Loucy (cell line): ENCODE measurements at regions not wholly inside any gene's neighbourhood (a gene's known extent, or its start where the extent isn't known, plus 50 kb on each side); places are given as distances from the start of the nearest gene placed in this dataset.

ENCODE experiments used
- H2AFZ ChIP-seq: fragments of 200-600 bp; sonication (generic); 2 replicates; pipeline ENCODE4 v1.6.0; 2016; ENCODE audit warnings: antibody characterized with exemption, mild to moderate bottlenecking, low read length, moderate library complexity
- H3F3A ChIP-seq: fragments of 200-600 bp; 2 replicates; pipeline ENCODE4 v1.6.0; 2016; ENCODE audit warnings: antibody characterized with exemption, low read depth, mild to moderate bottlenecking
- H3K27me3 ChIP-seq: fragments of 200-600 bp; sonication (generic); 2 replicates; pipeline ENCODE4 v1.6.1; 2014; ENCODE audit warnings: low read length, mild to moderate bottlenecking; ENCODE audit not compliant: insufficient read depth, poor library complexity, severe bottlenecking
- H3K36me3 ChIP-seq: fragments of 200-600 bp; sonication (generic); 2 replicates; pipeline ENCODE4 v1.6.1; 2016; ENCODE audit warnings: low read length; ENCODE audit not compliant: insufficient read depth
- H3K4me1 ChIP-seq: fragments of 200-600 bp; sonication (generic); 2 replicates; pipeline ENCODE4 v1.5.1; 2014; ENCODE audit warnings: low read length, mild to moderate bottlenecking; ENCODE audit not compliant: insufficient read depth, poor library complexity, severe bottlenecking
- H3K4me2 ChIP-seq: fragments of 200-600 bp; sonication (generic); 2 replicates; pipeline ENCODE4 v1.6.0; 2014; ENCODE audit warnings: antibody characterized with exemption, low read length, low read depth, mild to moderate bottlenecking; ENCODE audit not compliant: poor library complexity, severe bottlenecking
- H3K4me3 ChIP-seq: fragments of 200-600 bp; sonication (generic); 2 replicates; pipeline ENCODE4 v1.5.1; 2014; ENCODE audit warnings: low read length, mild to moderate bottlenecking, mixed read lengths; ENCODE audit not compliant: poor library complexity, severe bottlenecking
- H3K79me2 ChIP-seq: fragments of 200-600 bp; sonication (generic); 2 replicates; pipeline ENCODE4 v1.6.1; 2014; ENCODE audit warnings: low read length; ENCODE audit not compliant: insufficient read depth
- H3K9ac ChIP-seq: fragments of 200-600 bp; sonication (generic); 2 replicates; pipeline ENCODE4 v1.6.0; 2014; ENCODE audit warnings: mild to moderate bottlenecking, low read depth, low read length, moderate library complexity; ENCODE audit not compliant: poor library complexity, severe bottlenecking
- H3K9me2 ChIP-seq: fragments of 200-600 bp; sonication (generic); replicated peaks from 2 replicates; pipeline ENCODE4 v1.6.1; 2016; ENCODE audit warnings: low read depth, low read length, mixed read lengths
- H3K9me3 ChIP-seq: fragments of 200-600 bp; sonication (generic); 2 replicates; pipeline ENCODE4 v1.6.1; 2014; ENCODE audit warnings: mild to moderate bottlenecking, antibody characterized with exemption, low read length, low read depth; ENCODE audit not compliant: insufficient read depth
- H4K20me1 ChIP-seq: fragments of 200-600 bp; sonication (generic); 2 replicates; pipeline ENCODE4 v1.6.0; 2014; ENCODE audit warnings: antibody characterized with exemption, low read length, mild to moderate bottlenecking; ENCODE audit not compliant: insufficient read depth, poor library complexity, severe bottlenecking
- CTCF ChIP-seq: fragments of 200-600 bp; sonication (generic); conservative IDR thresholded peaks from 2 replicates; pipeline ENCODE4 v1.5.1; 2014; ENCODE audit warnings: mild to moderate bottlenecking, antibody characterized with exemption, low read length
- EZH2phosphoT487 ChIP-seq: fragments of 200-600 bp; IDR thresholded peaks from 2 replicates; pipeline ENCODE4 v1.6.1; 2018; ENCODE audit warnings: antibody characterized with exemption, mild to moderate bottlenecking, moderate library complexity, borderline replicate concordance

- H3K27me3 ChIP-seq, result no peaks in the 10 kb centered on the region
- H4K20me1 ChIP-seq, result no peaks in the 10 kb centered on the region
- H3K4me1 ChIP-seq, result no peaks in the 10 kb centered on the region
- no peaks in the 10 kb centered on the region for H3F3A ChIP-seq
- H3K79me2 ChIP-seq, result no peaks in the 10 kb centered on the region
- H3K4me2 ChIP-seq, result no peak overlapping the region
- no peak overlapping the region for H3K4me3 ChIP-seq
- peaks cover 6% of the 10 kb centered on the region; the same call in 1 of the 2 replicates for H3K9me3 ChIP-seq
- no peak overlapping the region for H3K9ac ChIP-seq
- no peaks in the 10 kb centered on the region for H3K9me2 ChIP-seq
- TF ChIP-seq EZH2phosphoT487 (no peak), CTCF (no peak)
- H2AFZ ChIP-seq, result no peak overlapping the region
- H3K36me3 ChIP-seq, result no peaks in the 10 kb centered on the region
Measured at GRCh38 chr1:164366014-164366413, 193.0 kb upstream of the PBX1 start.

- no peak overlapping the region for H3K9ac ChIP-seq
- H3F3A ChIP-seq, result no peaks in the 10 kb centered on the region
- H4K20me1 ChIP-seq, result no peaks in the 10 kb centered on the region
- no peak overlapping the region for H3K4me2 ChIP-seq
- no peak overlapping the region for H2AFZ ChIP-seq
- TF ChIP-seq EZH2phosphoT487 (no peak), CTCF (no peak)
- no peaks in the 10 kb centered on the region for H3K36me3 ChIP-seq
- no peak overlapping the region for H3K4me3 ChIP-seq
- no peaks in the 10 kb centered on the region for H3K4me1 ChIP-seq
- H3K79me2 ChIP-seq, result no peaks in the 10 kb centered on the region
- no peaks in the 10 kb centered on the region for H3K9me2 ChIP-seq
- peaks cover 6% of the 10 kb centered on the region; the same call in 1 of the 2 replicates for H3K9me3 ChIP-seq
- no peaks in the 10 kb centered on the region for H3K27me3 ChIP-seq
Measured at GRCh38 chr1:164369698-164370365, 189.2 kb upstream of the PBX1 start.

- TF ChIP-seq CTCF (no peak), EZH2phosphoT487 (no peak)
- H3K36me3 ChIP-seq, result no peaks in the 10 kb centered on the region
- no peaks in the 10 kb centered on the region for H3F3A ChIP-seq
- H3K9me3 ChIP-seq, result no peaks in the 10 kb centered on the region
- H3K4me3 ChIP-seq, result no peak overlapping the region
- no peaks in the 10 kb centered on the region for H3K79me2 ChIP-seq
- H3K4me2 ChIP-seq, result no peak overlapping the region
- no peaks in the 10 kb centered on the region for H3K4me1 ChIP-seq
- H2AFZ ChIP-seq, result no peak overlapping the region
- H4K20me1 ChIP-seq, result no peaks in the 10 kb centered on the region
- no peaks in the 10 kb centered on the region for H3K27me3 ChIP-seq
- H3K9me2 ChIP-seq, result no peaks in the 10 kb centered on the region
- H3K9ac ChIP-seq, result no peak overlapping the region
Measured at GRCh38 chr1:164380893-164381292, 178.1 kb upstream of the PBX1 start.
